HG03457 (cell line): ENCODE measurements at regions not wholly inside any gene's neighbourhood (a gene's known extent, or its start where the extent isn't known, plus 50 kb on each side); places are given as distances from the start of the nearest gene placed in this dataset.
"Not testable (repeated sequence)": the region's sequence is repeated elsewhere in the genome, so short reads cannot be mapped to it uniquely, and the experiment has no call there.

Experiments
- ATAC-seq: cut with Tn5 transposase; IDR thresholded peaks from one replicate; pipeline ENCODE4 v1.9.1; 2021; ENCODE audit warnings: moderate number of reproducible peaks; ENCODE audit not compliant: unreplicated experiment

DNA sequence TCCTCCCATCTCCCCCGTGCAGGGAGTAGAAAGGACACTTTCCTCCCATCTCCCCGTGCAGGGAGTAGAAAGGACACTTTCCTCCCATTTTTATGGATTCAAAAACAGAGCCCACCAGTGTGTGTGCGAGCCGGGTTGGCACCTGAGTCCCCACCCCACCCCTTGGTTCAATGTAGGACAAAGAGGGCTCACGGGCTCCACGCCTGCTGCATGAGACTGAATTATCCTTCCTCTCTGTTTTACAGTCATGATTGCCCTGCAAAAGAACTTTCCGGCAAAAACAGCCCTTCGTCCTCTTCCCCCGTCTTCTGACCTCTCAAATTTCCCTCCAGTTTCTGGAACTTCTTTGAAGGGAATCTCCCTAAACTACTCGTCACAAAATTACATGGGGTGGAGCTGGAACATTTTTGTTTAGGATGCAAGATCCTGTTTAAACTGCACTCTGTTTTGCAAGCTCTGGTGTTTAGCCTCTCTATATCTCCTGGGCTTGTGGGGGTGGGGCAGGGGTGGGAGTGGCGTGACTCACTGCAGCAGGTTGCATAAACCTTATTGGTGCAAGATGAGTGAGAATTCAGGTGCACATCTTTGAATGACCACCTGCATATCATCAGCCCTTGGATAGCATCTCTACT lies 99.8 kb downstream of the PSMG1 start:
- no peak for ATAC-seq

DNA sequence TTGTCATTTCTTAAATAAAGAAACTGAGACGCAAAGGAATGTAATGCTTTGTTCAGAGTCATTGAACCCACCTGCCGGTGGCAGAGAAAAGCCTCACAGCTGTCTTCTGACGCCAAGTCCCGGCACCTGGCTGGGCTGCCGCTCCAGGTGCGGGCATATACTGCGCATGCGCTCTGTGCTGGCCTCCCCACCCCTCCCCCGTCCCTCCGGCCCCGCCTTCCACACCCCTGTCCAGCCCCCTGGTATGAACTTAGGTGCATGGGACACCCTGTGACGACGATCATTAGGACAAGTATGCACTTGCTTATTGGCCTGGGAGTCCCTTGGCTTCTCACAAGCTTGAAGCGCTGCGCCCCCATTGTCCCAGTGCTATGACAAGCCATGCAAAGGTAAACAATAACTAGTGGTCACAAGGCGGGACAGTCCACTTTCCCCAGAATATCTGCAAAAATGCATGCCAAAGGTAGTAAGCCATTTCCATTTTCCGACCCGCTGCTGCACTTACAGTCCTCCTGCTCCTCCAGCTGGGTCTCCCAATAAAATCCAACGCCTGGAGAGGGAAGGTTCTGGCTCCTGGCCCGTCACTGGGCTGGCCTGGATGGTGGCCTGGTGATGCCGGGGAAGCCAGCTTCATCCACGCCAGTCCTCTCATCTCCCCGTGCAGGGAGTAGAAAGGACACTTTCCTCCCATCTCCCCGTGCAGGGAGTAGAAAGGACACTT lies 100.4 kb downstream of the PSMG1 start:
- ATAC-seq = no peak

DNA sequence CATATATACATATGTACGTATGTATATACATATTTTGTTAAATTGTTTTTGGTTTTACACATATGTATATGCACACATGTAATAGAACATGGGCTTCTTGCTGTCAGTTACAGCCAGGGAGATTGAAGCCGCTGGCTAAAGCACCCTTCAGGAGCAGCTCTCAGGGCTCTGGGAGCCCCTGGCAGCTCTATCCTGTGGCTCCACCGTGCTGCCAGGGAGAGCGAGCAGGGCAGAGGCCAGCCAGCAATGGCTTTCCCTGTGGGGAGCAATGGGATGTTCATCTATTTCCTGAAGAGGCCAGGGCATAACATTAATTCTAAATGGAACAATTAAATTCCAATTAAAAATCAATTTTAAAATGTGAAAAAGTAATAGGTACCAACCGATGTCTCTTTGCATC lies 102.9 kb downstream of the PSMG1 start:
- no peak for ATAC-seq

DNA sequence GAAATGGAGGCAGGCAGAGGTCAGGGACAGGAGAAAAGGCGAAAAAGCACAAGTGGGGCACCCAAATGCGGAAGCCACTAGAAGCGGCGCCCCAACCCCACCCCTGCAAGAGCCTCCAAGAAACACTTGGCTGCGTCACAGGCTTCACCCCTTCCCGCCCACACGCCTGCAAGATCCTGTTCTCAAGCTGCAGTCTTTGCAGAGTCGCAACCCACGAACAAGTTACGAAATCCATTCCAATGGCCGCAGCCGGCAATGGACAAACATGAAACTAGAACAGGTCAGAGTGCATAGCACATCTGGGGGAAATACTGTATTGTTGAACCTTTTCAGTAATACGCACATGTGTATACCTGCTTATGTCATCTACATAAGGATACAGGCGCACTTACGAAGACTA lies 103.6 kb downstream of the PSMG1 start:
- no peak for ATAC-seq

DNA sequence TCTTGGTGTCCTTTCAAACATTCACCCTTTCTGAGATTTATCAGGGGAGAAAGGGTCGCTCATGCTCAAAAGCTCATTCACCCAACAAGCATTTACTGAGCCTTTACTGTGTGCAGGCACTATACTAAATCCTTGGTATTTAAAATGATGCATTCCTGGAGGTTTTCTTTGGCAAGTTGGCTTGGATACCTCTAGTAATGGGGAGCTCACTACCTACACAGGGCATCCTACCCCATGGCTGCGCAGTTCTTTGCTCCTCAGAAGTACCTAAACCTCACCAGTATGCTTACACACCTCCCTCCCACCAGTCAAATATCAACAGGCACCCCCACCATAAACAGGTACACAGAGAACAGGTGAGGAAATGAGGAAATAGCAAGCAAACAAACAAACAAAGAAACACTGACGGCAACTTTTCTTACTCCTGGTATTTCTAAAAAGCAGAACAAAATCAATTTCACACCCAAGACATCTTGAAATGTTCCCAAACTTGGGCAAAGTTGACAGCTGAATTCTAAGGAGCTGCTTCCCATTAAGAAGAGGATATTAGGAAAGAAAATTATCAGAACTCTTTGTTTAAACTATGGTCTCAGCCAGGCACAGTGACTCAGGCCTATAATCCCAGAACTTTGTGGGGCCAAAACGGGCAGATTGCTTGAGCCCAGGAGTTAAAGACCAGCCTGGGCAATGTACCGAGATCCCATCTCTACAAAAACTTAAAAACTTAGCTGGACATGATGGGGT lies 104.8 kb downstream of the PSMG1 start:
- no peak for ATAC-seq

DNA sequence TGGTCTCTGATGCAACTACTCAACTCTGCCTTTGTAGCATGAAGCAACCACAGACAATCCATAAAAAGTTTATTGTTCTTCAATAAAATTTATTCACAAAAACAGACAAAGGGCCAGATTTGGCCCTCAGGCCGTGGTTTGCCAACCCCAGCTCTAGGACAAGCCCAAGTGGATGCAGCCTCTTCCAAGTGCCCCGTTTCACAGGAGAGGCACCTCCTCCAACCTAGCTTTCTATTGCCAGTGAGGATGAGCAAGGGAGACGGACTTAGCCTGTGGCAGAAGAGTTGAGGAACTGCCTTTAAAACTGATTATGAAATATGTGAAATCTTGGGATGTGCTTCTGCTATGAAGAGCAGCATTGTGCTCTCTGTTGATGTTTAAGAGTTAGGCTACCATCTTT lies 105.4 kb downstream of the PSMG1 start:
- ATAC-seq = no peak

DNA sequence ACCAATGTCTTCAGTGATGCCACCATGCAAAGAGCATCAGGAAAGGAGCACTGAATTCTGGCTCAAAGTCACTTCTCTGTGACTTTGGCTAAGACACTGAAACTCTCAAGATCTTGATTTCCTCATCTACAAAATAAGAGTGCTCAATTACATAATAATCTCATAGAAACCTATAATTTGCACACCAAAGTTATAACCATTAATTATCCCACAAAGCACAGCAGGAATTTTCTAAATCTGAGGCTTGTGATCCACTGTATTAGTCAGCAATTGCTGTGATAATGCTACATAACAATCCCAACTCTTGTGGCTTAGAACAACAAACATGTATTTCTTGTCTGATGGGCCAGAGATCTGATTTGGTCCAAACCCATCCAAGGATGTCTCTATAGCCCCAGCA lies 108.7 kb downstream of the PSMG1 start:
- no peak for ATAC-seq

DNA sequence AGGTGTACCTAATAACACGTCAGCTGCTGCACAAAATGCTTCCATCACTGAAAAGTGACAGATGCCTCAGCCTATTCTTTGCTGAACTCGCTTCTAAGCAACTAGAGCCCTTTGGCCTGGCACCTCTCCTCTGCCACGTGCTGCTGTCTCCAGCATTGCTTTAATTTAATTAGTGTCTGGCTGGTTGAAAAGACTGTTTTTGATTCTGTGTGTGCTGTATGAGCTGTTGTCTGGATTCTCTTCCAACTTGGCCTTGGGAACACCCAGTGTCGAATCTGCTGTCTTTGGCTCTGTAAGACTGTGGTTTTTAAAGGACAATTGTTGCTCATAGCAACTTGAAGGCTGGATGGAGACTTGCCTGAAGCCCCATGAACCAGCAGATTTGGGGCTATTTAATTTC lies 109.5 kb downstream of the PSMG1 start:
- ATAC-seq = no peak

DNA sequence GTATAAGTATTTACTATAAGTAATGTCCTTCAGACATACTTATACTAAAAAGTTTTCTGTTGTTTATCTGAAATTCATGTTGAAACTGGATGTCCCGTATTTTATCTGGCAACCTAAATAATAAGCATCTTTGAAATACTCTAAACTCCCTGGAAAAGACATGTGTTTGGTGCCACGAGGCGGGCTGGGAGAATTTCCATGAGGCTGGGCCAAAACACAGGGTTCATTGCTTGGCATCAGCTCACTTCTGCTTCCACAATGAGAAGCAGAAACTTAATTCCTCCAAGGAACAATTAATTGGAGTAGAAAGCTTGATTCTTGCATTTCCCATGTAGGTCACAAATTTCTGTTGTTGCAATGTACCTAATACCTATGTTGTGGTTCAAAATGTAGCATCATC lies 110.2 kb downstream of the PSMG1 start:
- no peak for ATAC-seq

DNA sequence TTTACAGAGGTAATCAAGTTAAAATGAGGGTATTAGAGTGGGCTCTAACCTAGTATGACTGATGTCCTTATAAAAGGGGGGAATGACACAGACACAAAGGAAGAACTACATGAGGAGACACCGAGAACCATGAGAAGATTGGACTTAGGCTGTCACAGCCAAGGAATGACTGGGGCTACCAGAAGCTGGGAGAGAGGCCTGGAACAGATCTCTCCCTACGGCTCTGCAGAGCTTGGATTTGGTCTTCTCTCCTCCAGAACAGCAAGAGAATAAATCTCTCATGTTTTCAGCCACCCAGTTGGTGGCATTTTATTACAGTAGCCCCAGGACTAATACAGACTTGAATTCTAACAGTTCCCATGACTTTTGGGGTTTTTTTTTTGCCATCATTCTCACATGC lies 110.8 kb downstream of the PSMG1 start:
- ATAC-seq = no peak

DNA sequence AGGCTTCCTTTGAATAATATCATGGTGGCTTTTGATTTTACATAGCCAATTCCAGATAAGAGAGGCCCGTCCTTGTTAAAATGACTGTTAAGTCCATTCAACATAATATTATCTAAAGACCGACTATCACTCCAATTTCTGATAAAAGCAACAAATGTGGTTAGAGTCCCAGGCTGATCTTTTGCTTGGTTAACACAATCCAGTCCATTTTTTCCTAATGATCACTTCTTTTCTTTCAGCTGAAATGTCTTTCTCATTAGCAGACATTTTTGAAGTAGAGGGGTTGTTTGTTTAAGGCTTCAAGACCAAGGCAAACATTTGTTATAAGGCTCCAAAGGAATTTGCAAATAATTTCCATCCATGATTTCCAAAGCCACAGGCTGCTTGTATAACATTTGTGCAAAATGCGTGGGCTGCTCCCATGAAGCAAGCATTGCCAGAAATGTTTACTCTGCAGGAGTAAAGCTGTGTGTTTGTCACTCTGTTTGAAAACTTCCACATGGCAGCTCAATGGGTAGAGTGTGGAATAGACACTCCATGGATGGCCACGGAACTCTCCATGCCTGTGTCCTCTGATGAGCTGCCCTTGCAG lies 111.5 kb downstream of the PSMG1 start:
- ATAC-seq = no peak

DNA sequence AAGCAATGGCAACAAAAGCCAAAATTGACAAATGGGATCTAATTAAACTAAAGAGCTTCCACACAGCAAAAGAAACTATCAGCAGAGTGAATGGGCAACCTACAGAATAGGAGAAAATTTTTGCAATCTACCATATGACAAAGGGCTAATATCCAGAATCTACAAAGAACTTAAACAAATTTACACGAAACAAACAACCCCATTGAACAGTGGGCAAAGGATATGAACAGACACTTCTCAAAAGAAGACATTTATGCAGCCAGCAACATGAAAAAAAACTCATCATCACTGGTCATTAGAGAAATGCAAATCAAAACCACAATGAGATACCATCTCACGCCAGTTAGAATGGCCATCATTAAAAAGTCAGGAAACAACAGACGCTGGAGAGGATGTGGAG lies 113.4 kb downstream of the PSMG1 start:
- ATAC-seq = not testable (repeated sequence)

DNA sequence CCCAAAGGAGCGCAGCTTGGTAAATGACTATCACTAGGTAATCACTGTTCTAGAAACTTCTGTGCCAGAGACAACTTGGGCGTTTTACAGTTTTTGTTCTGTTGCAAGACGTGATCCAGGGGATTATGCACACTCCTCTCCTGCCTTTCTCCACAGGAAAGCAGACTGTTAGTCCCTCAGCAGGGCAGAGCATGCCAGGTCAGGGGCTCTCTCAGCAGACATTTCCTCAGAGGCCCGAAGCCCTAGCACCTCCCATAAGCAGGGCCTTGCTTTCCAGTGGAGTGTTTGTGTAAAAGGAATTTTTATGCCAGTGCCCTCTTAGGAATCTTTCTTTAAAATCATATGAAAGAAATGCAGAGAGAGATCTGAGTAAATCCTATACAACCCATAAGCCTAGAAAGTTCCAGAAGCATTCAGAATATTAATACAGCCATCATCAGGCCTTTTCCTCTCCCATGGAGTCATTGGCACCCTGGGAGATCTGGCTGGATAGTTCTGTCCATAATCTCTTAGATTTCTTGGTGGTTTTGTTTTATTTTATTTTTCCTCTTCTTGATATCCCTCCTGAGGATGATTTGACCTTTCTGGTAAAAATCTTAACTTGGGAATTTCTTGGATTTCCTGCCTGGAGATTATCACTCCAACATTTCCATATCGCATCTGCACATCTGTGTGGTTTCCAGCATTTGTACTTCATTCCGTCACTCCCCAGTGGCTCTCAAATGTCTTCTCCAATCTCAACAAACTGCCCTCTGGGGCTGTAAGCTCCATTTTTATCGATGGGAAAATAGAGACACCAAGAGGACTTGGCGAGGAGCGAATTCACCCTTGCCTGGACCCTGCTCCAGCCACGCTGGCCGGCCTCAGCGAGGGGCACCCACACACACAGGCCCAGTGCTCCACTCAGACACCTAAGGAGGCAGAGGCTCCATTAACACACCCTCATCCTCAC lies 116.1 kb downstream of the PSMG1 start:
- ATAC-seq = no peak

DNA sequence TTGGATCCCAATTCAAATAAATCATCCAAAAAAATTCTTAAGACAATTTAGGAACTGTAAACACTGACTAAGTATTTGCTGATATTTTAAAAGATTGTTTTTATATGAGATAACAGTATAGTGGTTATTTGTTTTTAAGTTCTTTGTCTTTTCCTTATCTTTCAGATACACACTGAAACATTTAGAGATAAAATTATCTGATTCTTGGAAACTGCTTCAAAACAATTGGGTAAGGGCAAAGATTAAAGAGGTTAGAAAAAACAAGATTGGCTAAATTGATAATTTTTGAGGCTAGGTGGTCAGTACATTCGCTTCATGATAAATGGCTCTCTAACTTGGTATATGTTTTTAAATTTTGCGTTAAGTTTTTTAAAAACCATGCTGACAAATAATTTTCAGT lies 117.3 kb downstream of the PSMG1 start:
- no peak for ATAC-seq

DNA sequence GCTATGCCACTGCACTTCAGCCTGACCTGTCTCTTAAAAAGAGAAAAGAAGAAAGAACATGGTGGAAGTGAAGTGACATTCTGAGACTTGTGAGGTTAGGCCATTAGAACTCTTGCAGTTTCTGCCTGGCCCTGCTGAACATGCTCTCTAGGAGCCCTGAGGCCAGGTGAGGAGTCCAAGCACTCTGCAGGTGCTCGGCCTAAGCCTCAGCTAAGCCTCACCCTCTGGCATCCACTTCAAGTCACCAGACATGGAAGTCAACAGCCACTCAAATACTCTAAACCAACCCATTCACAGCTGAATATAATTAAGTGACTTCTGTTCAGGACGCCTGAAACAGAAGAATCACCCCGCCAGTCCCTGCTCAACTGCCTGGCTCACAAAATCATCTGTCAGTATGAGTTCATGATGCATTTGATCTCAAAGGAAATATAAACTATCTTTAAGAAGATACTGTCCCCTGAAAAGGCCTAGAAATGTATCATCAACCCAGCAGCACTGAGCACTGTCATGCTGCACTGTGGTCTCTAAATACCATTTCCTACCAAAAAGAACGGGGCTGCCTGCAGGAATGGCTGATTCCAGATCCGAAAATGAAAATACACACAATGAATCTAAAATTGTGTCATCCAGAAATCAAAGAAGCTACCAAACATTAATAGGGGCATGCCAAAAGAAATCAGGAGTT lies 118.8 kb downstream of the PSMG1 start:
- ATAC-seq = no peak

DNA sequence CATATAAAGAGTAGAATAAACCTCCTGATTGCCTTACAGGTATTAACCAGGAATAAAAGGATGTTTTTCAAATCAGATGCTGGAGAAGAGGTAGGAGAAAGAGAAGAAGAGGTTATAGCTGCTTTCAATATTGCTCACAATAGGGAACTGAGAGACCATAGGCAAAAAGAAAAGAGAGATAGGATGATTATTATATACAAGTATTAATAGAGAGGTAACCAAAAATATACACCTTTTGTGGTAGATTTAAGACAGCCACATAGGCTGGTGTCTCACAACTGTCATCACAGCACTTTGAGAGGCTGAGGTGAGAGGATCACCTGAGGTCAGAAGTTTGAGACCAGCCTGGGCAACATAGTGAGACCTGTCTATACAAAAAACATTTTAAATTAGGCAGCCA lies 119.7 kb downstream of the PSMG1 start:
- ATAC-seq = no peak

DNA sequence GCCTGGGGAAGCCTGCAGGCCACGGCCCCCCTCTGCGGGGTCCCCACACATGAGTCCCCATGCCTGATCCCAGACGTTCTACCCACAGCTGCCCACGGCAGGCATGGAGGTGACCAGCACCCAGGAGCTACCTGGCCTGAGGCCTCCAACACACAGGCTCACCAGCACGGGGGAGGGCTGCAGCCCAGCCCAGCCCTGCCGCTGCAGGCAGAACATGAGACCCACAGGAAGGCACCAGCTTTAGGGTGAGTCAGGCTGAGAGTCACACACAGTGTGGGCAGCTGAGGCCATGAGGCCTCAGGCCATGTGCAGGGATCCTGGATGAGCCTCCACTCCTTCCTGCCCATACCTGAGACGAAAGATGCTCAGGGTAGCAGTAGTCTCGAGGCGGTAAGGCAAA lies 121.1 kb downstream of the PSMG1 start:
- no peak for ATAC-seq

DNA sequence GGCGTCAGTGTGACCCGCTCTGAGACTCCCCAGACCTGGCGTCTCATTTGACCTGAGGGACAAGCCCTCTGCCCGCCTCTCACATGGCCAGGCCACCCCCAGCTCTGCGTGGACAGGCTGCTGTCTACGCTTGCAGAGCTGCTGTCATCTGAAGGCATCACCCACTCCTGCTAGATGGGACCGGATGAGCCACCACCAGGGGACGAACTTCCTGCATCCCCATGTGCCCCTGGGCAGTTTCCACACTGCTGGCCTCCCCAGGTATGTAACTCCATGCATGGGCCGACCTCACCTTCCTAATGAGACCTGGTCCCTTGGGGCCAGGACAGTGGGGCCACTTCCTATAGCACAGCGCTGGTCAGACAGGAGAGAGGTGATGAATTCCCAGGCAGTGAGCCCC lies 121.5 kb downstream of the PSMG1 start:
- ATAC-seq = no peak

DNA sequence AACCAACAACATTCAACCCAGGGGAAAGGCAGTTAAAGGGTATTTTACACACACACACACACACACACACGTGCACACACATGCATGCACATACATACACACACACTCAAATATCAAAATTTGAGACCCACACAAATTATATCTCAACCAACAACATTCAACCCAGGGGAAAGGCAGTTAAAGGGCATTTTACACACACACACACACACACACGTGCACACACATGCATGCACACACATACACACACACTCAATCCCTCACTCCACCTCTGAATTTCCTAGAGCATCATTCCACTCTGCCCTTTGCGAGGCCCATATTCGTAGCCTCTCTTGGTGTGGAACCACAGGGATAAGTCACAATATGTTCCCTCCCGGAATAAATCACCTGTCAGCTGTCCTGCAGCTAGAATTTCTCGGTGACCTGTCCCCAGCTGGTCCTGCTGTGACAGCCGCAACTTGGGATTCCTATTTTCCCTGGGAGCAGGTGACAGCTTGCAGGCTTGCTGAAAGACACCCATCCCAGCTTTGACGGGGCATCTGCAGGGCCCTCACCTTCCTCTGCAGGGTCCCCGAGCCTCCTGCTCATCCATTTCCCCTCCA lies 122.7 kb downstream of the PSMG1 start:
- no peak for ATAC-seq

DNA sequence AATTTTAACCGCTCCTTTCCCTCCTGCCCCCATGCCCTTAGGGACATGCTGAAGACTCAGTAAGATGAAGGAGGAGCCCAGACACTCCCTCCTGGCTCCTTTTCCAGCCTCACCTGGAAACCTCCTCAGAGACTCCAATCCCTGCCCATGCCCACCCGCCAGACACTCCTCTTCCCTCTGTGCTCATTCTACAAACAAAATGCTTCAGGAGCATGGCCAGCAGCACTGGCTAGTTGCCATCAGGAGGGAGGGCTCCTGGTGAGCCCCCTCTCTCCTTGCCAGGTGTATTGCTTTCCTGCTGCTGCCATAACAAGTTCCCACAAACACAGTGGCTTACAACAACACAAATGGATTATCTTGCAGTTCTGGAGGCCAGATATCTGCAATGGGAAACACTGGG lies 126.1 kb downstream of the PSMG1 start:
- no peak for ATAC-seq
